Natural killer cell (primary cell): ENCODE measurements at regions not wholly inside any gene's neighbourhood (a gene's known extent, or its start where the extent isn't known, plus 50 kb on each side); places are given as distances from the start of the nearest gene placed in this dataset.

Experiments used
- ATAC-seq, 3 donors: fragments of 150-1000 bp in 2 of 3; fragments of 200-7000 bp in 1 of 3; cut with Tn5 transposase; 1 replicate in 1 of 3; 2 replicates in 2 of 3; pipeline ENCODE4 v1.10.0; 2021; ENCODE audit warnings: mild to moderate bottlenecking in 2 of 3, moderate library complexity in 2 of 3
- DNase-seq, 2 donors: peaks; one replicate each; pipeline versions ENCODE4 v3.0.0 to v3.0.0-alpha.2; 2013 to 2021; ENCODE audit warnings: mixed read lengths in 1 of 2
- H3K27ac ChIP-seq: one replicate; pipeline ENCODE4 v1.5.1; 2013; ENCODE audit warnings: mild to moderate bottlenecking, low read length
- H3K27me3 ChIP-seq: one replicate; pipeline ENCODE4 v1.6.1; 2013; ENCODE audit warnings: low read length; ENCODE audit not compliant: control insufficient read depth, insufficient read depth
- H3K36me3 ChIP-seq: one replicate; pipeline ENCODE4 v1.6.1; 2013; ENCODE audit warnings: low read length; ENCODE audit not compliant: control insufficient read depth, insufficient read depth
- H3K4me1 ChIP-seq: one replicate; pipeline ENCODE4 v1.6.1; 2013; ENCODE audit warnings: low read length; ENCODE audit not compliant: control insufficient read depth, insufficient read depth
- H3K4me3 ChIP-seq: one replicate; pipeline ENCODE4 v1.5.1; 2013; ENCODE audit warnings: low read length
- H3K9me3 ChIP-seq: one replicate; pipeline ENCODE4 v1.6.1; 2013; ENCODE audit warnings: low read length; ENCODE audit not compliant: control insufficient read depth, insufficient read depth
- H3K27ac Mint-ChIP-seq, 2 donors: one replicate each; pipeline ENCODE4 v1.8.0; 2022; ENCODE audit warnings: mild to moderate bottlenecking in 2 of 2, mixed read lengths in 2 of 2, moderate library complexity in 1 of 2
- H3K27me3 Mint-ChIP-seq, 2 donors: one replicate each; pipeline ENCODE4 v1.8.0; 2022; ENCODE audit warnings: low read depth in 2 of 2, mixed read lengths in 2 of 2
- H3K36me3 Mint-ChIP-seq: one replicate; pipeline ENCODE4 v1.8.0; 2022; ENCODE audit warnings: mixed read lengths
- H3K4me1 Mint-ChIP-seq, 2 donors: one replicate each; pipeline ENCODE4 v1.8.0; 2022; ENCODE audit warnings: mixed read lengths in 2 of 2
- H3K4me3 Mint-ChIP-seq: one replicate; pipeline ENCODE4 v1.8.0; 2022; ENCODE audit warnings: mild to moderate bottlenecking, moderate library complexity, mixed read lengths
- H3K9me3 Mint-ChIP-seq, 2 donors: one replicate each; pipeline ENCODE4 v1.8.0; 2022; ENCODE audit warnings: mixed read lengths in 2 of 2
- WGBS: methylation state at CpG from one replicate; pipeline ENCODE4 v1.1.7; 2013; ENCODE audit warnings: missing lambda C conversion rate; ENCODE audit not compliant: insufficient coverage; 5-methylcytosine and 5-hydroxymethylcytosine counted together
- intact Hi-C: fragments of 100-400 bp; cut with micrococcal nuclease; formaldehyde crosslinking; loops from one replicate; pipeline ENCODE4 v1.14.2; 2022
- TF ChIP-seq, protein P1 (sequence below): fragments of 200-600 bp; IDR thresholded peaks from one replicate; pipeline ENCODE4 v1.8.0; 2022; ENCODE audit warnings: antibody characterized with exemption

DNA sequence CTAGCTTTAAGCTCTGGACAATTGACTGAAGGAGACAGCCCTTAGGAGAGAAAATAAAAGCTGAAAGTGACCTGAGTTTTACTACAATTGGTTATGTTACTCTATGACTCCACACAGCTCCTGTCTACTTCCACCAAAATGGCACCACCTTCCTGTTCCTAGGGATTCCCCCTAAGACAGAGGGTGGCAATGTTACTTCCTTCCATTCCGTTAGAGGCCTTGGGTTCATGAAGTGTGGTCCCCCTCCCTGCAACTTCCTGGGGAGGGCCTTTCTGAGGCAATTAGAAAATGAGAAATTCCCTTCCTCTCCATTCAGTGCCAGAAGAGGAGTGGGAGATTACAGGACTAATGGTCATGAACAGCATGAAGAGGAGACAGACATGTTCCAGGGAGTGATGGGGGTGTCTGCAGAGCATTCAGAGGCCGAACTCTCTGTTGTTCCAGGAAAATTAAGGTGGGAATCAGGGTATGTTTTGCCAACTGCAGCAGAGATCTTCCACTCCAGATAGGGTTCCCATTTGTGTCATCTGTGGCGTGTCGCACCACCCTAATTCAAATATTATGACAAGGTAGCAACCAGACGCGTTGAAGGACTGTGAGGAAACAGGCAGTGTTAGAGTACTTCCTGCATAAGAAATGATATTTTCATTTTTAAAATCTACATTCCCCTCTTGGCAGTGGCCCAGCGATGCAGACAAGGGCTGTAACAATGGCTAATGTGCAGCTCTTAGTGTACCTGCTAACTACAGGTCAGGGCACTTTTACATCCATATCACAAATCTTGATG lies 53.1 kb upstream of the TRIM67 start:
- Mint-ChIP-seq H3K4me1 (peaks cover 0 to 17% of the 10 kb centered on the region in 2 donors), H3K4me3 (no peak overlapping the region), H3K9me3 (no peaks in the 10 kb centered on the region), H3K27ac (no peak overlapping the region), H3K27me3 (peaks cover 13 to 31% of the 10 kb centered on the region in 2 donors), H3K36me3 (no peaks in the 10 kb centered on the region)
- ATAC-seq, result no peak
- Histone ChIP-seq H3K4me1 (no peaks in the 10 kb centered on the region), H3K27ac (no peak overlapping the region), H3K9me3 (no peaks in the 10 kb centered on the region), H3K27me3 (peaks cover 2% of the 10 kb centered on the region), H3K4me3 (no peak overlapping the region), H3K36me3 (no peaks in the 10 kb centered on the region)
- 14% methylated on average over 5 of the region's 7 CpGs for WGBS
- no peak for DNase-seq
- TF ChIP-seq, protein P1, sequence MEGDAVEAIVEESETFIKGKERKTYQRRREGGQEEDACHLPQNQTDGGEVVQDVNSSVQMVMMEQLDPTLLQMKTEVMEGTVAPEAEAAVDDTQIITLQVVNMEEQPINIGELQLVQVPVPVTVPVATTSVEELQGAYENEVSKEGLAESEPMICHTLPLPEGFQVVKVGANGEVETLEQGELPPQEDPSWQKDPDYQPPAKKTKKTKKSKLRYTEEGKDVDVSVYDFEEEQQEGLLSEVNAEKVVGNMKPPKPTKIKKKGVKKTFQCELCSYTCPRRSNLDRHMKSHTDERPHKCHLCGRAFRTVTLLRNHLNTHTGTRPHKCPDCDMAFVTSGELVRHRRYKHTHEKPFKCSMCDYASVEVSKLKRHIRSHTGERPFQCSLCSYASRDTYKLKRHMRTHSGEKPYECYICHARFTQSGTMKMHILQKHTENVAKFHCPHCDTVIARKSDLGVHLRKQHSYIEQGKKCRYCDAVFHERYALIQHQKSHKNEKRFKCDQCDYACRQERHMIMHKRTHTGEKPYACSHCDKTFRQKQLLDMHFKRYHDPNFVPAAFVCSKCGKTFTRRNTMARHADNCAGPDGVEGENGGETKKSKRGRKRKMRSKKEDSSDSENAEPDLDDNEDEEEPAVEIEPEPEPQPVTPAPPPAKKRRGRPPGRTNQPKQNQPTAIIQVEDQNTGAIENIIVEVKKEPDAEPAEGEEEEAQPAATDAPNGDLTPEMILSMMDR, result no peak
- intact Hi-C loops, result no loop called here

DNA sequence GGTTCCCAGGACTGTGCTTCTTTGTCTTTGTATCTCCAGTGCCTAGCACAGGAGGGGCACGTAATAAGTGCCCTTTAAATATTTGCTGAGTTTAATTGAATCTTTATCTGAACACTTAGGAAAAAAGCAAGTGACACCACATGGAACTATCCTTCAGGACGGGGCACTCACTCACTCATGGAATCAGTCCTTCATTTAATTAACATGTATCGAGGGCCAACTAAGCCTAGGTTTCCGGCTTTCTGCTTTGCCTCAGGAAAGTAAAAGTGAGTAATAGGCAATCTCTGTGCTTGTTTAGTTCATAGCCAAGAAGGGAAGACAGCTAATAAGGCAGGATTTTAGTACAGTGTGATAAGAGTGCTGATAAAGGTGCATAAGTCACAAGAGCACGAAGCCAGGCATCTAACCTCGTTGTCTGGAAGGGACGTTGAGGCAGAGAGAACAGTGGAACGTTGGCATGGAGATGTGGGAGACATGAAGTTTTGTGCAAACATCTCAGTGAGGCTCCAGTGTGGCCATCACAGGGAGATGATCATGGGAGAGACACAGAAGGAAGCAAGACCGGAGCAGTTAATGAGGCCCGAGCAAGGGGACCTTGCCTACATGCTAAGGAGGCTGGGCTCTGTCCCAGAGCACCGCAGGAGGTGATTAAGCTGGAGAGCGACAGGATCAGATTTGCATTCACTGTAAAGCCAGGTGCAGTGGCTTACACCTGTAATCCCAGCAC lies 54.1 kb upstream of the TRIM67 start:
- H3K27ac ChIP-seq, result no peak overlapping the region
- DNase-seq, result no peak
- H3K4me3 ChIP-seq, result no peak overlapping the region
- peaks cover 0 to 17% of the 10 kb centered on the region in 2 donors for H3K4me1 Mint-ChIP-seq
- H3K36me3 ChIP-seq, result no peaks in the 10 kb centered on the region
- H3K4me1 ChIP-seq, result no peaks in the 10 kb centered on the region
- no peak overlapping the region for H3K4me3 Mint-ChIP-seq
- ATAC-seq, result no peak
- WGBS, result 86% methylated on average over 12 of the region's 12 CpGs
- H3K27ac Mint-ChIP-seq, result no peak overlapping the region
- H3K9me3 Mint-ChIP-seq, result no peaks in the 10 kb centered on the region
- H3K27me3 Mint-ChIP-seq, result peaks cover 11 to 29% of the 10 kb centered on the region in 2 donors
- intact Hi-C loops, result no loop called here
- H3K36me3 Mint-ChIP-seq, result no peaks in the 10 kb centered on the region
- TF ChIP-seq, protein P1, result no peak
- no peaks in the 10 kb centered on the region for H3K9me3 ChIP-seq
- H3K27me3 ChIP-seq, result peaks cover 2% of the 10 kb centered on the region

DNA sequence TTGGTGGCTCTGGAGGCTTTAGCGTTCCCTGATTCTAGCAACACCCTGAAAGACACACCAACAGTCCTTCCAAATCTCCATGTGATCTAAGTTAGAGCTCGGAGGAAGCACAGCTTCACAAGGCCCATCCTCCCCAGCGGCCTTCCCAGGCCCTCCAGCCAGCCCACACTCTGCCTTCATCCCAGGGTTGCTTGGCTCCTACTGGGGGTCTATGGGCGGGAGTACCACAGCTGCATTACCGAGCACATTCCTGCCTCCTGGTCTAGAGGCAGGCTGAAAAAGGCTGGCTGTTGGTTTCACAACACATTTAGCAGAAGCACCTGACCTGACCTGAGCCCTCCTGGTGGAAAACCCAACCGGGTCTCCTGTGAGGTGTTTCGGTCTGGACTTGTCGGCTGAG lies 54.7 kb upstream of the TRIM67 start:
- Mint-ChIP-seq H3K4me1 (peaks cover 0 to 17% of the 10 kb centered on the region in 2 donors), H3K4me3 (no peak overlapping the region), H3K27me3 (peaks cover 14 to 29% of the 10 kb centered on the region in 2 donors), H3K36me3 (no peaks in the 10 kb centered on the region), H3K9me3 (no peaks in the 10 kb centered on the region), H3K27ac (no peak overlapping the region)
- Histone ChIP-seq H3K27ac (no peak overlapping the region), H3K4me3 (no peak overlapping the region), H3K9me3 (no peaks in the 10 kb centered on the region), H3K27me3 (peaks cover under 1% of the 10 kb centered on the region), H3K36me3 (no peaks in the 10 kb centered on the region), H3K4me1 (no peaks in the 10 kb centered on the region)
- 84% methylated on average over 8 of the region's 8 CpGs for WGBS
- intact Hi-C loops, result no loop called here
- DNase-seq, result no peak
- no peak for ATAC-seq
- TF ChIP-seq, protein P1, result no peak
